SK-N-SH (cell line): ENCODE measurements at regions not wholly inside any gene's neighbourhood (a gene's known extent, or its start where the extent isn't known, plus 50 kb on each side); places are given as distances from the start of the nearest gene placed in this dataset.

Source experiments
- CTCF ChIA-PET: fragments of 300-600, 350-600 bp; formaldehyde crosslinking; extraction: SDS; loops from one replicate; lab custom pipeline; 2021; lab: Yijun Ruan, JAX
- POLR2A ChIA-PET: fragments of 350-600 bp; sonication (Branson Sonifier 250); formaldehyde crosslinking; extraction: SDS; loops from one replicate; lab custom pipeline; 2020; ENCODE audit warnings: antibody characterized with exemption, inconsistent platforms; lab: Yijun Ruan, JAX
- DNase-seq: peaks from one replicate; pipeline ENCODE4 v3.0.0; 2012
- H2AFZ ChIP-seq: fragments of 200-600 bp; sonication (generic); 2 replicates; pipeline ENCODE4 v1.8.1; 2016; ENCODE audit warnings: antibody characterized with exemption, mild to moderate bottlenecking, low read depth
- H3F3A ChIP-seq: fragments of 200-600 bp; sonication (generic); replicated peaks from 2 replicates; pipeline ENCODE3; 2016; ENCODE audit warnings: antibody characterized with exemption, mild to moderate bottlenecking; ENCODE audit not compliant: insufficient read depth
- H3K27ac ChIP-seq, 2 experiments: fragments of 200-500 bp in 1 of 2; fragments of 200-600 bp in 1 of 2; sonication (Bioruptor generic) in 1 of 2; sonication (generic), shearing (Covaris generic) in 1 of 2; 2 replicates each; pipeline versions ENCODE4 v1.5.1 to v1.6.1; 2014 to 2016; ENCODE audit warnings: low read depth in 2 of 2, inconsistent platforms in 1 of 2, low read length in 1 of 2, mild to moderate bottlenecking in 1 of 2, mixed read lengths in 1 of 2
- H3K27me3 ChIP-seq: fragments of 200-600 bp; sonication (generic), shearing (Covaris generic); 2 replicates; pipeline ENCODE4 v1.6.1; 2016; ENCODE audit warnings: mixed run types; ENCODE audit not compliant: insufficient read depth
- H3K36me3 ChIP-seq, 2 experiments: fragments of 200-500 bp in 1 of 2; fragments of 200-600 bp in 1 of 2; sonication (Bioruptor generic) in 1 of 2; sonication (generic) in 1 of 2; replicated peaks in 1 of 2; 2 replicates each; pipeline versions ENCODE3 to v1.5.1; 2014 to 2016; ENCODE audit warnings: low read length in 1 of 2, mild to moderate bottlenecking in 1 of 2; ENCODE audit not compliant: insufficient read depth in 2 of 2, control insufficient read depth in 1 of 2
- H3K4me1 ChIP-seq, 2 experiments: fragments of 200-500 bp in 1 of 2; fragments of 200-600 bp in 1 of 2; sonication (Bioruptor generic) in 1 of 2; sonication (generic), shearing (Covaris generic) in 1 of 2; 2 replicates each; pipeline versions ENCODE4 v1.5.1 to v1.6.1; 2014 to 2016; ENCODE audit warnings: low read depth in 1 of 2, low read length in 1 of 2, mixed run types in 1 of 2; ENCODE audit not compliant: insufficient read depth in 2 of 2, control insufficient read depth in 1 of 2
- H3K4me2 ChIP-seq: fragments of 200-600 bp; sonication (generic), shearing (Covaris generic); 2 replicates; pipeline ENCODE4 v1.6.1; 2017; ENCODE audit warnings: mixed run types
- H3K4me3 ChIP-seq, 2 experiments: fragments of 200-500 bp in 1 of 2; fragments of 200-600 bp in 1 of 2; sonication (Bioruptor generic) in 1 of 2; sonication (generic), shearing (Covaris generic) in 1 of 2; 2 replicates each; pipeline versions ENCODE4 v1.5.1 to v1.8.1; 2014 to 2016; ENCODE audit warnings: low read depth in 2 of 2, inconsistent platforms in 1 of 2, low read length in 1 of 2, mild to moderate bottlenecking in 1 of 2, mixed read lengths in 1 of 2, moderate library complexity in 1 of 2
- H3K79me2 ChIP-seq: fragments of 200-600 bp; sonication (generic); 2 replicates; pipeline ENCODE4 v1.8.1; 2017; ENCODE audit warnings: mild to moderate bottlenecking; ENCODE audit not compliant: insufficient read depth
- H3K9ac ChIP-seq: fragments of 200-600 bp; sonication (generic); 2 replicates; pipeline ENCODE4 v1.6.1; 2017; ENCODE audit warnings: mixed run types
- H3K9me2 ChIP-seq: fragments of 200-600 bp; sonication (generic); 2 replicates; pipeline ENCODE4 v1.6.1; 2017; ENCODE audit warnings: mixed run types
- H3K9me3 ChIP-seq: fragments of 200-600 bp; sonication (generic); 2 replicates; pipeline ENCODE4 v1.6.1; 2017; ENCODE audit warnings: mixed run types, mild to moderate bottlenecking, moderate library complexity
- H4K20me1 ChIP-seq: fragments of 200-600 bp; sonication (generic); 2 replicates; pipeline ENCODE4 v1.6.1; 2017; ENCODE audit warnings: mild to moderate bottlenecking, mixed run types; ENCODE audit not compliant: insufficient read depth
- FOXM1 ChIP-seq: IDR thresholded peaks from 2 replicates; pipeline ENCODE4 v1.4.0; 2012; ENCODE audit warnings: low read depth, mild to moderate bottlenecking
- JUND ChIP-seq: IDR thresholded peaks from 2 replicates; pipeline ENCODE4 v1.4.0; 2012
- RXRA ChIP-seq: IDR thresholded peaks from 2 replicates; pipeline ENCODE4 v1.4.0; 2012; ENCODE audit warnings: low read depth, mild to moderate bottlenecking, borderline replicate concordance
- WGBS: methylation state at CpG from one replicate; pipeline ENCODE4 v1.1.6; 2017; ENCODE audit warnings: low lambda C conversion rate; 5-methylcytosine and 5-hydroxymethylcytosine counted together
- TF ChIP-seq, protein P1 (sequence below): IDR thresholded peaks from 2 replicates; pipeline ENCODE4; 2012
- TF ChIP-seq, protein P2 (sequence below): fragments of 150-350 bp; IDR thresholded peaks from 2 replicates; pipeline ENCODE4 v1.6.1; 2016; ENCODE audit warnings: mild to moderate bottlenecking, low read depth, low read length
- TF ChIP-seq, protein P3 (sequence below): IDR thresholded peaks from 2 replicates; pipeline ENCODE4 v1.6.1; 2012; ENCODE audit warnings: mild to moderate bottlenecking, low read depth, low read length, moderate library complexity
- TF ChIP-seq, protein P4 (sequence below): fragments of 150-350 bp; IDR thresholded peaks from 2 replicates; pipeline ENCODE4 v1.6.1; 2017; ENCODE audit warnings: antibody characterized with exemption, low read length, low read depth, borderline replicate concordance

DNA sequence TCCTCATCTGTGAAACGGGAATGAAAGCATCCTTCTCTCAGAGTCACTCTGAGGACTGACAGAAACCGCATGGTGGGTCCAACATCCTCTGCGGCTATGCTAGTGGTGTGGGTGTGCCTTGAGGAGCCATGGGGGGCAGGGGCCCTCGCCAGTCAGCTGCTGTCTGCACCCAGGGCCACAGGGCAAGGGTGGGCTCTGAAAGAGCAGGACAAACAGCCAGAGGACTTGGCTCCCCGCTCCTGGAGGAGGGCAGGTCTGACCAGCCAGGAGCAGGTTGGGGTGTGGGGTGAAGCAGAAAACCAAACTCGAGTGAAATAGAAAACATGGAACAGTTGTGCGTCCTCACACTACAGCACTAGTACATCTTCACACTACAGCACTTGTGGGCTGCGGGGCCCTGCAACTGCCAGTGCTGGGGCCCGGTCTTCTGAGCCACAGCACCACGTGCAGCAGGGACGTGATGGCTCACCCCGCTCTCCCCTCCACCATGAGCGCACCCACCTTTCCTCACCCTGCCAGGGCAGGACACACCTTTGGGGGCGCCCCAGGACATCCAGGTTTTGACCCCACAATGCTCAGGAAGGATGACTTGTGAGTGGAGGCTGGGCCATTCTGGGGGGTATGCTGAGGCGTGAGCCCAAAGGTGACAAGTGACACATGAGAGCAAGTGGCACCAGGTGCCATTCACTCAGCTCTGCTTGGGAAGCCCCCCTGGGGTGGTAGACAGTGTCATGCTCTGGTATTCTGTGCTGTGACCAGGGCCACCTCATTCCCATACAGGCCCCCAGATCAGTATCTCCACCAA, 96.1 kb upstream of the RET start:
- Histone ChIP-seq H3K4me2 (no peak overlapping the region), H3K27ac (peak overlapping the region in 1 of 2 experiments; percentile 93; a peak in 2 of 4 replicates), H3K27me3 (no peaks in the 10 kb centered on the region), H3K36me3 (no peaks in the 10 kb centered on the region), H3K9me3 (no peaks in the 10 kb centered on the region), H3F3A (no peaks in the 10 kb centered on the region), H3K4me1 (peaks cover 0 to 73% of the 10 kb centered on the region in 2 experiments; a peak in 2 of 4 replicates), H3K4me3 (no peak overlapping the region), H3K79me2 (no peaks in the 10 kb centered on the region), H2AFZ (no peak overlapping the region), H4K20me1 (no peaks in the 10 kb centered on the region), H3K9me2 (no peaks in the 10 kb centered on the region), H3K9ac (no peak overlapping the region)
- CTCF ChIA-PET: interaction anchor here (0.7 to 10.4 kb wide), 7 partner anchors 10 to 125 kb away, joined by 3 to 130 read pairs (median 4); partner anchors contain the start of gene RET
- WGBS: 55% methylated on average over 13 of the region's 15 CpGs
- POLR2A ChIA-PET: interaction anchor here (0.8 to 3.8 kb wide), 10 partner anchors 11 to 110 kb away, joined by 3 to 48 read pairs (median 4); partner anchors contain the start of gene RET
- TF ChIP-seq, protein P1, sequence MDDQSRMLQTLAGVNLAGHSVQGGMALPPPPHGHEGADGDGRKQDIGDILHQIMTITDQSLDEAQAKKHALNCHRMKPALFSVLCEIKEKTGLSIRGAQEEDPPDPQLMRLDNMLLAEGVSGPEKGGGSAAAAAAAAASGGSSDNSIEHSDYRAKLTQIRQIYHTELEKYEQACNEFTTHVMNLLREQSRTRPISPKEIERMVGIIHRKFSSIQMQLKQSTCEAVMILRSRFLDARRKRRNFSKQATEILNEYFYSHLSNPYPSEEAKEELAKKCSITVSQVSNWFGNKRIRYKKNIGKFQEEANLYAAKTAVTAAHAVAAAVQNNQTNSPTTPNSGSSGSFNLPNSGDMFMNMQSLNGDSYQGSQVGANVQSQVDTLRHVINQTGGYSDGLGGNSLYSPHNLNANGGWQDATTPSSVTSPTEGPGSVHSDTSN: no peak
- TF ChIP-seq, protein P2, sequence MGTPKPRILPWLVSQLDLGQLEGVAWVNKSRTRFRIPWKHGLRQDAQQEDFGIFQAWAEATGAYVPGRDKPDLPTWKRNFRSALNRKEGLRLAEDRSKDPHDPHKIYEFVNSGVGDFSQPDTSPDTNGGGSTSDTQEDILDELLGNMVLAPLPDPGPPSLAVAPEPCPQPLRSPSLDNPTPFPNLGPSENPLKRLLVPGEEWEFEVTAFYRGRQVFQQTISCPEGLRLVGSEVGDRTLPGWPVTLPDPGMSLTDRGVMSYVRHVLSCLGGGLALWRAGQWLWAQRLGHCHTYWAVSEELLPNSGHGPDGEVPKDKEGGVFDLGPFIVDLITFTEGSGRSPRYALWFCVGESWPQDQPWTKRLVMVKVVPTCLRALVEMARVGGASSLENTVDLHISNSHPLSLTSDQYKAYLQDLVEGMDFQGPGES: no peak
- TF ChIP-seq FOXM1: no peak
- TF ChIP-seq, protein P3, sequence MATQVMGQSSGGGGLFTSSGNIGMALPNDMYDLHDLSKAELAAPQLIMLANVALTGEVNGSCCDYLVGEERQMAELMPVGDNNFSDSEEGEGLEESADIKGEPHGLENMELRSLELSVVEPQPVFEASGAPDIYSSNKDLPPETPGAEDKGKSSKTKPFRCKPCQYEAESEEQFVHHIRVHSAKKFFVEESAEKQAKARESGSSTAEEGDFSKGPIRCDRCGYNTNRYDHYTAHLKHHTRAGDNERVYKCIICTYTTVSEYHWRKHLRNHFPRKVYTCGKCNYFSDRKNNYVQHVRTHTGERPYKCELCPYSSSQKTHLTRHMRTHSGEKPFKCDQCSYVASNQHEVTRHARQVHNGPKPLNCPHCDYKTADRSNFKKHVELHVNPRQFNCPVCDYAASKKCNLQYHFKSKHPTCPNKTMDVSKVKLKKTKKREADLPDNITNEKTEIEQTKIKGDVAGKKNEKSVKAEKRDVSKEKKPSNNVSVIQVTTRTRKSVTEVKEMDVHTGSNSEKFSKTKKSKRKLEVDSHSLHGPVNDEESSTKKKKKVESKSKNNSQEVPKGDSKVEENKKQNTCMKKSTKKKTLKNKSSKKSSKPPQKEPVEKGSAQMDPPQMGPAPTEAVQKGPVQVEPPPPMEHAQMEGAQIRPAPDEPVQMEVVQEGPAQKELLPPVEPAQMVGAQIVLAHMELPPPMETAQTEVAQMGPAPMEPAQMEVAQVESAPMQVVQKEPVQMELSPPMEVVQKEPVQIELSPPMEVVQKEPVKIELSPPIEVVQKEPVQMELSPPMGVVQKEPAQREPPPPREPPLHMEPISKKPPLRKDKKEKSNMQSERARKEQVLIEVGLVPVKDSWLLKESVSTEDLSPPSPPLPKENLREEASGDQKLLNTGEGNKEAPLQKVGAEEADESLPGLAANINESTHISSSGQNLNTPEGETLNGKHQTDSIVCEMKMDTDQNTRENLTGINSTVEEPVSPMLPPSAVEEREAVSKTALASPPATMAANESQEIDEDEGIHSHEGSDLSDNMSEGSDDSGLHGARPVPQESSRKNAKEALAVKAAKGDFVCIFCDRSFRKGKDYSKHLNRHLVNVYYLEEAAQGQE: no peak
- TF ChIP-seq, protein P4, sequence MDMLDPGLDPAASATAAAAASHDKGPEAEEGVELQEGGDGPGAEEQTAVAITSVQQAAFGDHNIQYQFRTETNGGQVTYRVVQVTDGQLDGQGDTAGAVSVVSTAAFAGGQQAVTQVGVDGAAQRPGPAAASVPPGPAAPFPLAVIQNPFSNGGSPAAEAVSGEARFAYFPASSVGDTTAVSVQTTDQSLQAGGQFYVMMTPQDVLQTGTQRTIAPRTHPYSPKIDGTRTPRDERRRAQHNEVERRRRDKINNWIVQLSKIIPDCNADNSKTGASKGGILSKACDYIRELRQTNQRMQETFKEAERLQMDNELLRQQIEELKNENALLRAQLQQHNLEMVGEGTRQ: no peak
- no peak for TF ChIP-seq JUND
- TF ChIP-seq RXRA: no peak
- no peak for DNase-seq
